HG03159 (cell line): ENCODE measurements at regions not wholly inside any gene's neighbourhood (a gene's known extent, or its start where the extent isn't known, plus 50 kb on each side); places are given as distances from the start of the nearest gene placed in this dataset.

Experiments
- ATAC-seq: cut with Tn5 transposase; IDR thresholded peaks from one replicate; pipeline ENCODE4 v1.9.1; 2021; ENCODE audit warnings: mild to moderate bottlenecking, moderate library complexity; ENCODE audit not compliant: unreplicated experiment

GRCh38 chr6:165830761-165831160 is 167.7 kb upstream of the PDE10A start:
- no peak for ATAC-seq

GRCh38 chr6:165829376-165829775 is 166.3 kb upstream of the PDE10A start:
- ATAC-seq, result no peak

- ATAC-seq, result no peak
Measured at GRCh38 chr6:165827190-165827518, 164.1 kb upstream of the PDE10A start.

GRCh38 chr6:165826487-165827189 is 163.6 kb upstream of the PDE10A start:
- ATAC-seq, result no peak

GRCh38 chr6:165825256-165825815 is 162.3 kb upstream of the PDE10A start:
- no peak for ATAC-seq

- ATAC-seq, result no peak
Measured at GRCh38 chr6:165823609-165824326, 160.7 kb upstream of the PDE10A start.

GRCh38 chr6:165822501-165822900 is 159.5 kb upstream of the PDE10A start:
- no peak for ATAC-seq

- ATAC-seq, result no peak
Measured at GRCh38 chr6:165821754-165822153, 158.7 kb upstream of the PDE10A start.

GRCh38 chr6:165820934-165821333 is 157.9 kb upstream of the PDE10A start:
- no peak for ATAC-seq

- no peak for ATAC-seq
Measured at GRCh38 chr6:165820407-165820806, 157.4 kb upstream of the PDE10A start.

GRCh38 chr6:165819394-165819793 is 156.4 kb upstream of the PDE10A start:
- ATAC-seq, result no peak

- ATAC-seq, result no peak
Measured at GRCh38 chr6:165818200-165818599, 155.2 kb upstream of the PDE10A start.

- ATAC-seq, result no peak
Measured at GRCh38 chr6:165817771-165818170, 154.7 kb upstream of the PDE10A start.

- no peak for ATAC-seq
Measured at GRCh38 chr6:165817148-165817547, 154.1 kb upstream of the PDE10A start.

GRCh38 chr6:165814679-165815078 is 151.6 kb upstream of the PDE10A start:
- no peak for ATAC-seq

- ATAC-seq, result no peak
Measured at GRCh38 chr6:165811512-165811911, 148.5 kb upstream of the PDE10A start.

GRCh38 chr6:165808021-165808420 is 145.0 kb upstream of the PDE10A start:
- ATAC-seq, result no peak

GRCh38 chr6:165807249-165807960 is 144.4 kb upstream of the PDE10A start:
- no peak for ATAC-seq

- ATAC-seq, result no peak
Measured at GRCh38 chr6:165806126-165806810, 143.2 kb upstream of the PDE10A start.

GRCh38 chr6:165805636-165806035 is 142.6 kb upstream of the PDE10A start:
- no peak for ATAC-seq

GRCh38 chr6:165805067-165805555 is 142.1 kb upstream of the PDE10A start:
- no peak for ATAC-seq
